Activated CD4-positive, alpha-beta T cell treated with anti-CD3 and anti-CD28 coated beads, Interleukin-2, amount 10 ng/mL, durations not matched to agents 7 days and 5 days (primary cell): ENCODE measurements at regions not wholly inside any gene's neighbourhood (a gene's known extent, or its start where the extent isn't known, plus 50 kb on each side); places are given as distances from the start of the nearest gene placed in this dataset.

ENCODE experiments used
- CTCF ChIA-PET: fragments of 350-600 bp; sonication (Branson Sonifier 250); formaldehyde crosslinking; loops from one replicate; lab custom pipeline; 2021; ENCODE audit warnings: antibody characterized with exemption; lab: Charles Lee
- POLR2A ChIA-PET: fragments of 350-600 bp; sonication (Branson Sonifier 250); formaldehyde crosslinking; loops from one replicate; lab custom pipeline; 2021; ENCODE audit warnings: antibody characterized with exemption; lab: Charles Lee
- DNase-seq: peaks from one replicate; pipeline ENCODE4 v3.0.0-alpha.2; 2020
- H3K27ac Mint-ChIP-seq: one replicate; pipeline ENCODE4 v1.8.0; 2021; ENCODE audit warnings: mild to moderate bottlenecking, moderate library complexity, mixed read lengths
- H3K27me3 Mint-ChIP-seq: one replicate; pipeline ENCODE4 v1.8.0; 2021; ENCODE audit warnings: mixed read lengths
- H3K36me3 Mint-ChIP-seq: one replicate; pipeline ENCODE4 v1.8.0; 2021; ENCODE audit warnings: low read depth, mixed read lengths
- H3K4me1 Mint-ChIP-seq: one replicate; pipeline ENCODE4 v1.8.0; 2021; ENCODE audit warnings: mixed read lengths
- H3K4me3 Mint-ChIP-seq: one replicate; pipeline ENCODE4 v1.8.0; 2021; ENCODE audit warnings: mild to moderate bottlenecking, moderate library complexity, mixed read lengths
- H3K9me3 Mint-ChIP-seq: one replicate; pipeline ENCODE4 v1.8.0; 2021; ENCODE audit warnings: mixed read lengths

DNA sequence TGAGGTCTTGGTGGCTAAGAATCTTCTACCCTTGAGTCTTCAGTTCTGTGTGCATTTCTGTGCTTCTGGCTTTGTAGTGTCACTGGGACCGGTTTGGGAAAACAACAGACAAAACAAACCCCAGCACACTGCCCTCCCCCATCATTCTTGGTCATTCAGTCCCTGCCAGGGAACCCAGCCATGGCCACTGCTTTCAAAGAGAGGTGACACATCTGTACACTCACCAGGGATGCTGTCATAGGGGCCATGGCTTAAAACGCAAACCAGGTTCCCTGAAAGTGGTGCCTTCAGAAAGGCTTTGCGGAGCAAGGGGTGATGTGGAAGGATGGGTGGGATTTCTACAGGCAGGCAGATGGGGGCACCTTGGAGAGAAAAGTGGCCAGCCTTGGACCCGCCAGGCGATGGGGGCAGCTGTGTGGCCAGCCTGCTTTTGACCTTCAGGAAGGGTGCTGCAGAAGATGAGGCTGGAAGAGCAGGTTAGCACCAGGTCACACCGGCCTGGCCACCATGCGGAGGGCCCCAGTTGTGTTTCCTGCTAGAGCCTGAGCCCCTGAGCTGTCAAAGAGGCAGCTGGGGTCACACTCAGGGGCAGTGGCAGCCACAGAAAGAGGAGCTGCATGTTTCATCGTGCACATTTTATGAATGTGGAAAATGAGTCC lies 101.3 kb downstream of the INHBB start:
- Mint-ChIP-seq H3K4me3 (no peak overlapping the region), H3K4me1 (peaks cover 11% of the 10 kb centered on the region), H3K27ac (no peak overlapping the region), H3K9me3 (no peaks in the 10 kb centered on the region), H3K27me3 (peaks cover 28% of the 10 kb centered on the region), H3K36me3 (no peaks in the 10 kb centered on the region)
- ChIA-PET POLR2A (no interaction called here), CTCF (no interaction called here)
- DNase-seq: no peak

DNA sequence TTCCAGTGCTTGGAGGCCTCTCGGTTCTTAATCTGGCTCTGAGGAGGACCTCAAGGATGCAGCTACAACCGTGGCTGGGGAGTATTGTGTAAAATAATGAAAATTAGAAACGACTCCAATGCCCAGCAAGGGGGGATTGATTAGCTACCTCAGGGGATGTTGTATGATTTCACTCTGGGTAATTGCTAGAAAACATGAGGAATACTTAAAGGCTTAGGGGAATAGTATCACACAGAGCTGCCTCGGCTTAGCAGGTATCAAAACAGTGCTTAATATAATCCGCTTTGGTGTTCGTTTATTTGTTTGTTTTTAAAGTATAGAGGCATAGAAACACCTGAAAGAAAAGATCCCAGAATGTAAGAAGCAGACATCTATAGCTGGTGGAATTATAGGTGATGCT lies 102.5 kb downstream of the INHBB start:
- H3K27me3 Mint-ChIP-seq: peaks cover 19% of the 10 kb centered on the region
- H3K36me3 Mint-ChIP-seq: no peaks in the 10 kb centered on the region
- peaks cover 2% of the 10 kb centered on the region for H3K4me1 Mint-ChIP-seq
- no peak overlapping the region for H3K4me3 Mint-ChIP-seq
- H3K9me3 Mint-ChIP-seq: no peaks in the 10 kb centered on the region
- CTCF ChIA-PET: no interaction called here
- no peak for DNase-seq
- no peak overlapping the region for H3K27ac Mint-ChIP-seq
- POLR2A ChIA-PET: no interaction called here

DNA sequence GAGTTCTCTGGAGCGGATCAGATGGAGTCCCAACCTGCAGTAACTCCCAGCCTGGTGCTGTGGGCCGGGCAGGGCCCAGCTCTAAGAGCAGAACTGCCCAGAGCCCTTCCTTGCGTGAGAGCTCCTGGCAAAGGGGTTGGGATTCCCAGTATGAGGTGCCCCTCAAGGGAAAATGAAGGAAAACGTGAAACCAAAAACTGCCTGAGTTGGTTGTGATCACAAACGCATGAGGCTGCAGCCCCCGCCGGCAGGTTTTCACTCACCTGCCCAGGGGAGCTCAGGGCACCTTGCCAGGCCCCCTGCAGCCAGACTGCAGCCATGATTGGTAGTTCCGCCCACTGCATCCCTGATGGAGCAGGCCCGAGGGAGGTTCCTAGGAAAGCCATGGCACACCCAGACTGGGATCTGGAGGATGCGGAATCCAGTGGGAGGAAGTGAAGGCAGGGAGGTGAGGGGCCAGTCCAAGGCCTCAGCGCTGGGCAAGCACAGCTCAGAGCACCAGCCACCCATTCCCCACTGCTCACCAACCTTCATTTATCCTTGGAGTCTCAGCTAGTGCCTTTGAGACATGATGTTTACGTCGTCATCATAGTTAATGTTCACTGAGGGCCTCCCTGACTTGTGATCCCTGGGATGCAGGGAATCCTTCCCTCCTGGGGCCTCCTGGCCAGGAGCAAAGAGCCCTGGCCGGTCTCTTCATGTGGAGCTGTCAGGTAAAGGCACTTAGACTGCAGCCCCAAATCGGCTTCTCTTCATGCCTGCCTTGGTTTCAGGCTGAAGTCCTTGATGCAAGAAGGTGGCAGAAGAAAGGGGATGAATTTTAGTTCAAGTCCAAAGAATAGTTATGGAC lies 103.2 kb downstream of the INHBB start:
- H3K4me1 Mint-ChIP-seq: no peaks in the 10 kb centered on the region
- ChIA-PET POLR2A (no interaction called here), CTCF (interaction anchor here (0.6 kb wide), 1 partner anchor 587 kb away, joined by 4 read pairs; no protein-coding TSS in a partner anchor)
- H3K36me3 Mint-ChIP-seq: no peaks in the 10 kb centered on the region
- no peaks in the 10 kb centered on the region for H3K9me3 Mint-ChIP-seq
- peaks cover 11% of the 10 kb centered on the region for H3K27me3 Mint-ChIP-seq
- no peak overlapping the region for H3K27ac Mint-ChIP-seq
- no peak overlapping the region for H3K4me3 Mint-ChIP-seq
- DNase-seq: no peak

DNA sequence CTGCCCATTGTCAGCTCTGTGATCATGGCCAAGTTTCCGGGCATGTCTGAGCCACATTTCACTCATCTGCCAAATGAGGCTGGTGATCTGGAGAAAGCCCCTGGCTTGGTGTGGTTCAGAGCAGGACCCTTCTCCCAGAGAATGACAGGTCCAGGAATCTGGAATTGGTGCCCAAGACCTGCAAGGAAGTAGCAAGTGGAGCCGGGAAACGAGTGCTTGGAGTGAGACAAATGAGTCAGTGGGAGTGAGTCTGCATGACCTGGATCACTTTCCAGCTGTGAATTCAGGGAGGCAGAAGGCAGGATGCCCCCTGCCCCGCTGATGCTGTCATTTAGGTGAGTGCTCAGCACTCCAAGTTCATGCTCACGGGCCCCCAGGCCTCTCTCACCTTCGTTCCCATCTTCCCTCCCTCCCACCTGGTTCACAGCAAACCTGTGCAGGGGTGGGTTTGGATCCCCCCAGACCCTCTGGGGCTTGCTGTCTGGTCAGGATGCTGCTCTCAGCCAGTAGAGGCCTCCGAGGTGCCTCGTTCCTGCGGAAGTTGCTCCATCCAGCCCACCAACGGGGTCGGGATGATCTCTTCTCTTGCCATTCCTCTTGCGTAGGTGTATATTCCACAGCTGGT lies 104.4 kb downstream of the INHBB start:
- no peak for DNase-seq
- Mint-ChIP-seq H3K4me3 (no peak overlapping the region), H3K36me3 (no peaks in the 10 kb centered on the region), H3K27me3 (peaks cover 10% of the 10 kb centered on the region), H3K9me3 (no peaks in the 10 kb centered on the region), H3K27ac (no peak overlapping the region), H3K4me1 (no peaks in the 10 kb centered on the region)
- POLR2A ChIA-PET: no interaction called here
- CTCF ChIA-PET: no interaction called here

DNA sequence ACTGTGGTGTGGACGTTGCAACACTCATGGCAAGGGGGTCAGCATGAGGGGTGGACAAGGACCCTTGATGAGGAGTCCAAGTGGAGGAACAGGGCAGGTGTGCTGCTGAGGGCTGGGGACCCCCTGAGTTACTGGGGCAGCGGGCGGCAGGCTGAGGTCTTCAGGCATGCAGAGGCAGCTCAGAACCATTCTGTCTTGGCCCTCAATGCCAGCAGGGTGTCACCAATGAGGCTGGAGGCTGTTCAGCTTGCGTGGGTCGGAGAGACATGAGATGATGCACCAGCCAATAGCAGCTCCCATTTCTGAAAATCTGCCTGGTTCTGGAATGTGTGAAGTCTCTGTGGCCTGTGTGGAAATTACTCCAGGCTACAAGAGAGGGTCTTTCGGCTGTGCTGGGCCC lies 105.4 kb downstream of the INHBB start:
- no peak for DNase-seq
- Mint-ChIP-seq H3K27me3 (peaks cover 9% of the 10 kb centered on the region), H3K27ac (no peak overlapping the region), H3K4me1 (no peaks in the 10 kb centered on the region), H3K4me3 (no peak overlapping the region), H3K9me3 (no peaks in the 10 kb centered on the region), H3K36me3 (no peaks in the 10 kb centered on the region)
- ChIA-PET CTCF (interaction anchor here (0.8 kb wide), 1 partner anchor 11 kb away, joined by 3 read pairs; no protein-coding TSS in a partner anchor), POLR2A (no interaction called here)

DNA sequence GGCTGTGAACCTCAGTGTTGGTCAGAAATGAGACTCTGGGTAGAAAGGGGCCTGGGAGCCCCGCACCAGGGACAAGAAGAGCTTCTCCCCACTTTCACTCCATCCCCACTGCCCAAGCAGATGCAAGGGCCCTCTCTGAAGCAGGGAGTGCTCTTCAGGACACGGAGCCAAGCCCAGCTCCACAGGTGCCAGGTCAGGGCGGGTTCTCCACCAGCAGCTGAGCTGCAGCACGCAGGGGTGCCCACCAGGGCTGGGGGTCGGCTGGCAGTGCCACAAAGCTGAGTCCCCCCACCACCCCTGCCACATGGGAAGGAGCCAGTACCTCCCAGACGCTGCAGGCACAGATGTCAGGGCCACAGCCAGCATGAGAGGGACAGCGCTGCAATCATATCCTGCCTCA lies 106.2 kb downstream of the INHBB start:
- ChIA-PET POLR2A (no interaction called here), CTCF (interaction anchor here (0.5 kb wide), 1 partner anchor 745 kb away, joined by 4 read pairs; no protein-coding TSS in a partner anchor)
- Mint-ChIP-seq H3K9me3 (peaks cover 2% of the 10 kb centered on the region), H3K27me3 (peaks cover 11% of the 10 kb centered on the region), H3K36me3 (no peaks in the 10 kb centered on the region), H3K4me3 (no peak overlapping the region), H3K27ac (no peak overlapping the region), H3K4me1 (no peaks in the 10 kb centered on the region)
- DNase-seq: no peak

DNA sequence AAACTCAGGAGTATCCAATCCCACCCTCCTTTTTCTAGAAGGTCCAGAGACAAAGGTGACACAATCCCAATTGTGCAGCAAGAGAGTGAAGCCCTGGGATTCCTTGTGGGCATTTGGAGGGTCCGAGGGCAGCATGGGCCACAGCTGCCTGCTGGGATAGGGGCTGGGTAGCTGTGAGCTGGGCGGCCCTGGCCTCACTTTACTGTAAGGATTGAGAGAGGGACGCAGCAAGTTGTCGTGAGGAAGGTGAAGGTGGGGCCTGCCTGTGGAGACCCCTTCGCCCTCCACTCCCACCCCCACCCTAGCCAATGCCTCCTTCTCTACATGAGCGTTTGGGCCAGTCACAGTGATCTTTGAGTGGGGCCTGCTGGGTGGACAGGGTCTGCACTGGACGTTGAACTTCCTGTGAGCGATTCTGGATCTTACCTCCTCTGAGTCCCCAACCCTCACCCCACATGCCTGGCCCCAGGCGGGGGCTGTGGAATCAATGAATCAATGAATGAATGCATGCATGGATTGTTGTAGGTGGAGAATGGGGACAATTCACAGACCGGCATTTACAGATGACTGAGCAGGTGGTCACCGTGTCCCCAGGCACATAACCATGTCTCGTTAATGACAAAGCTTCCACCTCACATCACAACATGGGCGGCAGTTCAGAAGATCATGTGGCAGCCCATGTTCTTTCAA lies 107.2 kb downstream of the INHBB start:
- no peaks in the 10 kb centered on the region for H3K4me1 Mint-ChIP-seq
- no peaks in the 10 kb centered on the region for H3K36me3 Mint-ChIP-seq
- no peak overlapping the region for H3K27ac Mint-ChIP-seq
- no peak for DNase-seq
- POLR2A ChIA-PET: no interaction called here
- H3K27me3 Mint-ChIP-seq: peaks cover 19% of the 10 kb centered on the region
- H3K9me3 Mint-ChIP-seq: peaks cover 3% of the 10 kb centered on the region
- CTCF ChIA-PET: no interaction called here
- no peak overlapping the region for H3K4me3 Mint-ChIP-seq

DNA sequence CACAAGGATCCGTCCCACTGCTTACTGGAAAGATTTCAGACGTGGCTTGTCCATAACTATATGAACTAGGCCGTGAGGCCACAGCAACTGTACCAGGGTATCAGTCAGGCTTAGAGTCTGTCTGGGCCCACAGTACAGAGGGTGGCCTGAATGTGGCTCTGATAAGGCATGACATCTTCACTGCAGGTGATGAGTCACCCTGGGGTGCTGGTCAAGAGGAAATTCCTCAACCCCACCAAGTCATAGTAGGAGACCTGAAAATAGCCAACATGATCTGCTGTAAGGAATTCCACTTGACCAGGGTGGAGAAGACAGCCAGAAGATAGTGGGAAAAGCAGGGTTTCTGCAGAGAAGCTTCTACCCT lies 107.7 kb downstream of the INHBB start:
- Mint-ChIP-seq H3K4me1 (no peaks in the 10 kb centered on the region), H3K4me3 (no peak overlapping the region), H3K36me3 (no peaks in the 10 kb centered on the region), H3K27ac (no peak overlapping the region), H3K9me3 (peaks cover 7% of the 10 kb centered on the region), H3K27me3 (peaks cover 21% of the 10 kb centered on the region)
- no peak for DNase-seq
- CTCF ChIA-PET: no interaction called here
- POLR2A ChIA-PET: no interaction called here

DNA sequence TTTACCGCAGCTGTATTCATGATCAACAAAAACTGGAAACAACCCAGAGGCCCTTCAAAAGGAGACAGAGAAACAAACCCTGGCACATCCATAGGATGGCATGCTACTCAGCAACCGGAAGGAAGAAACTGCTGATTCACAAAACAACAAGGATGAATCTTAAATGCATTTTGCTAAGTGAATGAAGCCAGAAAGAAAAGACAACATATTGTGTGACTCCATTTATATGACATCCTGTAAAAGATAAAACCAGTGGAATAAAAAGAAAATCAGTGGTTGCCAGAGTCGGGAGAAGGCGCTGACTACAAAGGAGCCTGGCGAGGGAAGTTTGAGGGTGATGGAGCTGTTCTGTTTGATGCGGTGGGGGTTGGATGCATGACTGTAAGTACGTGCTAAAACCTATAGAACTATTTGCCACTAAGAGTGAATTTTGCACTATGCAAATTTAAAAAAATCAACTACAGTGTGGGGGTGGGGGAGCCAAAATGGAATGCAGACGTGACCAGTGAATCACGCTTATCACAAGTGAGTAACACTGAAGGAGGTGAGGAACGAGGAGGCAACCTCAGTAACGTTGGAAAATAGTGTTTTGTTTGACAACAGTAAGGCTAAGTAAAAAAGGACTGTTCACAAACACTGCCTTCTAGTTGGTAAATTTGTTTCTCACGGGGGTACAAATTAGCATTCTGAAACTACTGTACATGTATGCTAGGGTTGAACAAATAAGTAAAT lies 108.9 kb downstream of the INHBB start:
- CTCF ChIA-PET: no interaction called here
- no peaks in the 10 kb centered on the region for H3K4me1 Mint-ChIP-seq
- no peak for DNase-seq
- peaks cover 21% of the 10 kb centered on the region for H3K27me3 Mint-ChIP-seq
- POLR2A ChIA-PET: no interaction called here
- no peak overlapping the region for H3K4me3 Mint-ChIP-seq
- no peaks in the 10 kb centered on the region for H3K36me3 Mint-ChIP-seq
- H3K27ac Mint-ChIP-seq: no peak overlapping the region
- H3K9me3 Mint-ChIP-seq: peaks cover 13% of the 10 kb centered on the region

DNA sequence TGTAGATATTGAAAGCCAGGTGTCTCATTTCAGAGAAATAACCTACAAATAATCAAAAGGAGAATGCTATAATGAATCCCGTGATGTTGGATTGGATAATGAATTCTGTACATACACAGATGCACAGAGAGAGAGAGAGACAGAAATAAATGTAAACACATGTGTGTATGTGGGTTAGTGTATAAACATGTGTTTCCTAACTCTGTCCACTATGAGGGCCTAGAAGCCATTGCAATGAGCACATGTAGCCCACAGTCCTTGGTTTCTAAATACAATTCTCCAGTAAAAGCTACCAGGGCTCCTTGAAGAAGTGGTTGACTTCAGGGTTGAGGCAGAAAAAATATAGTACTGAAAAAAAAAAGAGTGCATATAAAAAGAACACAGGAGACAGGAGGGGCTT lies 109.5 kb downstream of the INHBB start:
- Mint-ChIP-seq H3K9me3 (peaks cover 13% of the 10 kb centered on the region), H3K4me1 (no peaks in the 10 kb centered on the region), H3K36me3 (no peaks in the 10 kb centered on the region), H3K27me3 (peaks cover 21% of the 10 kb centered on the region), H3K4me3 (no peak overlapping the region), H3K27ac (no peak overlapping the region)
- POLR2A ChIA-PET: no interaction called here
- CTCF ChIA-PET: no interaction called here
- no peak for DNase-seq

DNA sequence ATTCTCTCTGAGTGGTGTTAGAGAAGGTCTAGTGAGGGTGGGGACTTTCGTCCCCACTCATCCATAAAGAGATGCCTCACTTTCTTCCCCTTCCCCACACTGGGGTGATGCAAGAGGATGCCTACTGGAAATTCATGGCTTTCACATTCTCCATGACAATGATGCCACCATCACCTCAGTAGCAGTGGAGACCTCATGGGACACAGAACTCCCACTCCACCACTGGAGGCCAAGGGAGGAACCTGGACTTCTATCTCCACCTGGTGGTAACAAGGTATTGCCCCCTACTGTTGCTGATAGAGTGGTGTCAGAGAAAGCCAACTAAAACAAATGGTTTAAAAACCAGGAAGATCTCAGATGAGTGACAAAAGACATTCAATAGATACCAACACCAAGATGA lies 110.9 kb downstream of the INHBB start:
- DNase-seq: no peak
- CTCF ChIA-PET: no interaction called here
- Mint-ChIP-seq H3K36me3 (no peaks in the 10 kb centered on the region), H3K27me3 (peaks cover 21% of the 10 kb centered on the region), H3K9me3 (peaks cover 13% of the 10 kb centered on the region), H3K4me1 (no peaks in the 10 kb centered on the region), H3K4me3 (no peak overlapping the region), H3K27ac (no peak overlapping the region)
- POLR2A ChIA-PET: no interaction called here

DNA sequence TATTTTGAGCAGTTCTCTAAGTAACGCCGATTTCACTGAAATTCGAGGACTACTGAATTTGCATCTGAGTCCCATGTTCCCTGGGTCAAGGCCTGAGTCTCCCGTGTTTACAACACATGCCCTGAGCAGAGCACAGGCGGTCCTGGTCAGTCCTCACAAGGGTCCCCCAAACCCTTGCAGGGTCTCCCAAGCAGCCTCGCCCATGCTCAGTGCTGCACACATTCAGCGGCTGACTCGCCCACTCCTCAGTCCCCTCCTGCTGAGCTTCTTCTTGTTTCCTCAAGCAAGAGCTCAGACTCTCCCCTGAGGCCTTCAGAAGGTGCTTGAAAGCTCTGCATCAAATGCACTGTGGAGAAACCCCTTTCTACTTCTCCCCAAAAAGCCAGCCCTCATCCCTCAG lies 114.6 kb downstream of the INHBB start:
- H3K27me3 Mint-ChIP-seq: peaks cover 12% of the 10 kb centered on the region
- no peak overlapping the region for H3K4me3 Mint-ChIP-seq
- ChIA-PET CTCF (no interaction called here), POLR2A (no interaction called here)
- no peak for DNase-seq
- H3K9me3 Mint-ChIP-seq: peaks cover 13% of the 10 kb centered on the region
- H3K36me3 Mint-ChIP-seq: no peaks in the 10 kb centered on the region
- H3K4me1 Mint-ChIP-seq: no peaks in the 10 kb centered on the region
- H3K27ac Mint-ChIP-seq: no peak overlapping the region
